ENCODE measurements at regions not wholly inside any gene's neighbourhood (a gene's known extent, or its start where the extent isn't known, plus 50 kb on each side); places are given as distances from the start of the nearest gene placed in this dataset.
A peak's percentile ranks its signal among the peaks of the same experiment; 100 is the strongest.

DNA sequence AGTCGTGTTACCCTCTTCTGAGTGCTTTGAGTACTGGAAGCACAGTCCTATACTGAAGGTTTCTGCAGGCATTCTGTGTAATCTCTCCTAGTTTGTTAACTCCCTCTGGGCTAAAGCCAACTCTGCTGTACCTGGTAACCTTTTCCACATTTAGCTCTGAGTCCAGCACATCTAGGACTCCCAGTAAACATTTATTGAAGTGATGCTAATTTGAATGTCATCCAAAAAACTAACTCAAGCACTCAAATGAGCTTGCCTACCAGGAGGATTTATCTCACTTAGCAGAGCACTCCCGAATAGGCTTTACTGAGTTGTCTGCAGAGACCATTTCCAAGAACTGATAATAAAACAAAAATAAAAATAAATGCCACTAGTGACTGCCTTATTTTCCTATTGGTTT is 79.5 kb upstream of the NFIB start:
- Histone ChIP-seq H3K27ac (ENCODE audit: low read depth, low read length) (no peak overlapping the region), H3K9me3 (ENCODE audit: control insufficient read depth, insufficient read depth, low read length) (peaks cover 3% of the 10 kb centered on the region; the same call in 1 of the 2 replicates), H3K27me3 (ENCODE audit: control insufficient read depth, insufficient read depth, low read length) (no peaks in the 10 kb centered on the region), H3K9ac (ENCODE audit: low read depth, low read length) (no peak overlapping the region), H3K4me3 (ENCODE audit: low read depth, low read length) (no peak overlapping the region), H3K36me3 (ENCODE audit: control insufficient read depth, insufficient read depth, low read length) (no peaks in the 10 kb centered on the region), H3K4me1 (ENCODE audit: control insufficient read depth, insufficient read depth, low read length) (peaks cover 2% of the 10 kb centered on the region; the same call in 1 of the 2 replicates)

- Histone ChIP-seq H3K9me3 (ENCODE audit: control insufficient read depth, insufficient read depth, low read length) (peaks cover 3% of the 10 kb centered on the region; the same call in 1 of the 2 replicates), H3K9ac (ENCODE audit: low read depth, low read length) (no peak overlapping the region), H3K27me3 (ENCODE audit: control insufficient read depth, insufficient read depth, low read length) (no peaks in the 10 kb centered on the region), H3K4me3 (ENCODE audit: low read depth, low read length) (no peak overlapping the region), H3K36me3 (ENCODE audit: control insufficient read depth, insufficient read depth, low read length) (no peaks in the 10 kb centered on the region), H3K27ac (ENCODE audit: low read depth, low read length) (no peak overlapping the region), H3K4me1 (ENCODE audit: control insufficient read depth, insufficient read depth, low read length) (peaks cover 2% of the 10 kb centered on the region; the same call in 1 of the 2 replicates)
Measured at GRCh38 chr9:14391620-14392019, 77.7 kb upstream of the NFIB start.

DNA sequence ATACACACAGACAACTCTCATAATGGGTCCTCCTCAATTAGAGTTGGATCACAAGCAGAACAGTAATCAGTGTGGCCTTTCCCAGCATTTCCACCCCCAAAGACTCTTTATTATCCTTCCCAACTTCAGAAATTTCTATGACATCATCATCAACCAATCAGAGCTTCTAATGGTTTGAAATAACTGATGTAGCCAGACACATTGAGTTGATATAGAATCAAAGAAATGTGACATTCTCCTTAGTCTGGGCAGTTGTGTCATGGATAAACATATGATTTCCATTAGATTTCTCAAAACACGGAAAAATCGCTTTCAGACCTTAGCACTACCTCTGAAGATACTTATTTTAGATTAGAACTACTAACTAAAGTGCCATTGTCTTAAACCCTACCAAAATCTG is 75.7 kb upstream of the NFIB start:
- Histone ChIP-seq H3K4me3 (ENCODE audit: low read depth, low read length) (no peak overlapping the region), H3K4me1 (ENCODE audit: control insufficient read depth, insufficient read depth, low read length) (peaks cover 2% of the 10 kb centered on the region; the same call in 1 of the 2 replicates), H3K36me3 (ENCODE audit: control insufficient read depth, insufficient read depth, low read length) (no peaks in the 10 kb centered on the region), H3K27ac (ENCODE audit: low read depth, low read length) (no peak overlapping the region), H3K27me3 (ENCODE audit: control insufficient read depth, insufficient read depth, low read length) (no peaks in the 10 kb centered on the region), H3K9me3 (ENCODE audit: control insufficient read depth, insufficient read depth, low read length) (peaks cover 3% of the 10 kb centered on the region; the same call in 1 of the 2 replicates), H3K9ac (ENCODE audit: low read depth, low read length) (no peak overlapping the region)

DNA sequence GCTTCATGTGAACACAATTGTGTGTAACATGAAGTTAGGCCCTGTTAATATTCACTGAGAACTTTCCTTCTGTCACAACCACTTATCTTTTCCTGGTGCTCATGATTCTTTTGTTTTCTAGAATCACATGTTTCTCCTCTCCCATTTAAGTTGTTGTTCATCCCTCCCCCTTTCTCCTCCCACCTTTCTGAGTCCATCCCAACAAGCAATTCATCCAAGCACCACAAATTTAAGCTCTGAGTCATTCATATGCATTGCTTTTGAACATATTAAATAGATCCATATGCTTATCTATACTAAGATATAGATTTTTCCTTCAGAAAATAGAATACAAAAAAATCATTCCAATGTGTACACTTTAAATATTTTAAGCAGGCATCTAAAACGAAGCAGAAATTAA is 75.2 kb upstream of the NFIB start:
- Histone ChIP-seq H3K36me3 (ENCODE audit: control insufficient read depth, insufficient read depth, low read length) (no peaks in the 10 kb centered on the region), H3K27ac (ENCODE audit: low read depth, low read length) (no peak overlapping the region), H3K4me1 (ENCODE audit: control insufficient read depth, insufficient read depth, low read length) (peaks cover 2% of the 10 kb centered on the region; the same call in 1 of the 2 replicates), H3K27me3 (ENCODE audit: control insufficient read depth, insufficient read depth, low read length) (no peaks in the 10 kb centered on the region), H3K9me3 (ENCODE audit: control insufficient read depth, insufficient read depth, low read length) (no peaks in the 10 kb centered on the region), H3K9ac (ENCODE audit: low read depth, low read length) (no peak overlapping the region), H3K4me3 (ENCODE audit: low read depth, low read length) (no peak overlapping the region)

- no peak overlapping the region for H3K27ac ChIP-seq (ENCODE audit: low read depth, low read length)
- no peaks in the 10 kb centered on the region for H3K36me3 ChIP-seq (ENCODE audit: control insufficient read depth, insufficient read depth, low read length)
- 0 out of 2 replicates have a peak, but pooled peaks cover 3% of the 10 kb centered on the region for H3K4me1 ChIP-seq (ENCODE audit: control insufficient read depth, insufficient read depth, low read length)
- H3K9me3 ChIP-seq (ENCODE audit: control insufficient read depth, insufficient read depth, low read length): no peaks in the 10 kb centered on the region
- H3K9ac ChIP-seq (ENCODE audit: low read depth, low read length): no peak overlapping the region
- H3K4me3 ChIP-seq (ENCODE audit: low read depth, low read length): no peak overlapping the region
- H3K27me3 ChIP-seq (ENCODE audit: control insufficient read depth, insufficient read depth, low read length): no peaks in the 10 kb centered on the region
Measured at GRCh38 chr9:14383773-14384172, 69.8 kb upstream of the NFIB start.

- Histone ChIP-seq H3K36me3 (ENCODE audit: control insufficient read depth, insufficient read depth, low read length) (no peaks in the 10 kb centered on the region), H3K27me3 (ENCODE audit: control insufficient read depth, insufficient read depth, low read length) (no peaks in the 10 kb centered on the region), H3K4me3 (ENCODE audit: low read depth, low read length) (no peak overlapping the region), H3K4me1 (ENCODE audit: control insufficient read depth, insufficient read depth, low read length) (0 out of 2 replicates have a peak, but pooled peaks cover 3% of the 10 kb centered on the region), H3K9me3 (ENCODE audit: control insufficient read depth, insufficient read depth, low read length) (no peaks in the 10 kb centered on the region), H3K27ac (ENCODE audit: low read depth, low read length) (no peak overlapping the region), H3K9ac (ENCODE audit: low read depth, low read length) (no peak overlapping the region)
Measured at GRCh38 chr9:14383294-14383693, 69.4 kb upstream of the NFIB start.

DNA sequence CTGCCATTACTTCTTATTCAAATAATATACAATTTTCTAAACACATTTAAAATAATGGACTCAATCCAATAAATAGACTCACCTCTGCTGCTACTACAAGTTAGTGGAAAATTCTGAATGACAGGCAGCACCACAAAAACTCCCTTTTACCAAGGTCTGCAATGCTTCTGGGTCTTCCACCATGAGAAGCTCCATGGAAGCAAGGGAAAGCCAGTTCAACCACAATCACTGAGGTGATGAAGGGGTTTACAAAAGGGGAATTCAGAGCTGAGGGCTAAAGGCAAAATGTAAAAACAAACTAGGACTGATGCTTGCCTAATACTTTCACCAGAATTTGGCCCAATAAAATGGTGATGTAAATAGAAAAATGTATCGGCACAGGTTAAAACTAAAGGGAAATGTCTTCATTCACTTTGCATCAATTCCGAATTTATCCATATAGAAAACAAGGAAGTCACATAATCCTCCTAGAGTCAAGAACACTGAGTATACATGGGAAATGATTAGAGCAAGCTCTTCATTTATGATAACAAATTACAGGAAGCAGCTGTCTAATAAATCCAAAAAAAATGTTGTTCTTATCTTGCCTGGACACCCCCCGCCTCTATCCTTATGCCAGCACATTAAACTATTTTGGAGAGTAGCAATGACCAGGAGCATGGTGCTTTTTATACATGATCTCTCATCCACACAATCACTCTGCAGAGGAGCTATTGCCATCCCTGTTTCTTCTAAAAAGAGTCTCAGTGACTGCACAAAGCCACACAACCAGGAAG is 66.3 kb upstream of the NFIB start:
- Histone ChIP-seq H3K4me1 (ENCODE audit: control insufficient read depth, insufficient read depth, low read length) (0 out of 2 replicates have a peak, but pooled peaks cover 3% of the 10 kb centered on the region), H3K9me3 (ENCODE audit: control insufficient read depth, insufficient read depth, low read length) (no peaks in the 10 kb centered on the region), H3K36me3 (ENCODE audit: control insufficient read depth, insufficient read depth, low read length) (no peaks in the 10 kb centered on the region), H3K9ac (ENCODE audit: low read depth, low read length) (no peak overlapping the region), H3K4me3 (ENCODE audit: low read depth, low read length) (no peak overlapping the region), H3K27ac (ENCODE audit: low read depth, low read length) (no peak overlapping the region), H3K27me3 (ENCODE audit: control insufficient read depth, insufficient read depth, low read length) (no peaks in the 10 kb centered on the region)

DNA sequence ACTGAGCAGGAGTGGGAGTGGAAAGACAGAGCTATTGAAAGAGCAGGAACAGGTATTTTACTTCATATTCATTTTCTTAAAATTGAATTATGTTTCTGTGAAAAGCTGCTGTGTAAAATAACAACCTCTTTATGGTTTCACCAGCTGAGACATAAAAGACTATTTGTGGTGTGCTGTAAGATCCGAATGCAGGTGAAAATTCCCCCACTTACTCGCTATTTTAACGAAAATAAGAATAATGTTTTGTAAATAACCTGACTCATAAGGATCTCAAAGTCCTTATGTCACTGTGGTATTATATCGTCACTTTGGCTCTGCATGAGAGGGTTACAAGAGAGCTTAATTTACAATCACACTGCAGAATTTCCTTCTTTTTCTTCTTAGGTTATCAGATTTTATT is 65.3 kb upstream of the NFIB start:
- 0 out of 2 replicates have a peak, but pooled peaks cover 3% of the 10 kb centered on the region for H3K4me1 ChIP-seq (ENCODE audit: control insufficient read depth, insufficient read depth, low read length)
- no peak overlapping the region for H3K9ac ChIP-seq (ENCODE audit: low read depth, low read length)
- H3K36me3 ChIP-seq (ENCODE audit: control insufficient read depth, insufficient read depth, low read length): no peaks in the 10 kb centered on the region
- H3K27me3 ChIP-seq (ENCODE audit: control insufficient read depth, insufficient read depth, low read length): no peaks in the 10 kb centered on the region
- H3K9me3 ChIP-seq (ENCODE audit: control insufficient read depth, insufficient read depth, low read length): no peaks in the 10 kb centered on the region
- no peak overlapping the region for H3K27ac ChIP-seq (ENCODE audit: low read depth, low read length)
- H3K4me3 ChIP-seq (ENCODE audit: low read depth, low read length): no peak overlapping the region

GRCh38 chr9:14373706-14374105 is 59.8 kb upstream of the NFIB start:
- Histone ChIP-seq H3K36me3 (ENCODE audit: control insufficient read depth, insufficient read depth, low read length) (no peaks in the 10 kb centered on the region), H3K27ac (ENCODE audit: low read depth, low read length) (peak overlapping the region; percentile 86), H3K9me3 (ENCODE audit: control insufficient read depth, insufficient read depth, low read length) (no peaks in the 10 kb centered on the region), H3K4me3 (ENCODE audit: low read depth, low read length) (no peak overlapping the region), H3K4me1 (ENCODE audit: control insufficient read depth, insufficient read depth, low read length) (peaks cover 20% of the 10 kb centered on the region), H3K27me3 (ENCODE audit: control insufficient read depth, insufficient read depth, low read length) (no peaks in the 10 kb centered on the region), H3K9ac (ENCODE audit: low read depth, low read length) (no peak overlapping the region)

GRCh38 chr9:14373336-14373666 is 59.4 kb upstream of the NFIB start:
- Histone ChIP-seq H3K36me3 (ENCODE audit: control insufficient read depth, insufficient read depth, low read length) (no peaks in the 10 kb centered on the region), H3K4me3 (ENCODE audit: low read depth, low read length) (no peak overlapping the region), H3K4me1 (ENCODE audit: control insufficient read depth, insufficient read depth, low read length) (peaks cover 20% of the 10 kb centered on the region), H3K9ac (ENCODE audit: low read depth, low read length) (no peak overlapping the region), H3K27me3 (ENCODE audit: control insufficient read depth, insufficient read depth, low read length) (no peaks in the 10 kb centered on the region), H3K27ac (ENCODE audit: low read depth, low read length) (peak overlapping the region; percentile 86), H3K9me3 (ENCODE audit: control insufficient read depth, insufficient read depth, low read length) (no peaks in the 10 kb centered on the region)

GRCh38 chr9:14372437-14373335 is 58.7 kb upstream of the NFIB start:
- Histone ChIP-seq H3K4me3 (ENCODE audit: low read depth, low read length) (peak overlapping the region; percentile 4; the same call in 1 of the 2 replicates), H3K36me3 (ENCODE audit: control insufficient read depth, insufficient read depth, low read length) (no peaks in the 10 kb centered on the region), H3K4me1 (ENCODE audit: control insufficient read depth, insufficient read depth, low read length) (peaks cover 20% of the 10 kb centered on the region), H3K27ac (ENCODE audit: low read depth, low read length) (peak overlapping the region; percentile 86), H3K9me3 (ENCODE audit: control insufficient read depth, insufficient read depth, low read length) (no peaks in the 10 kb centered on the region), H3K9ac (ENCODE audit: low read depth, low read length) (peak overlapping the region; percentile 26; the same call in 1 of the 2 replicates), H3K27me3 (ENCODE audit: control insufficient read depth, insufficient read depth, low read length) (no peaks in the 10 kb centered on the region)
